H1 (cell line): ENCODE measurements at regions not wholly inside any gene's neighbourhood (a gene's known extent, or its start where the extent isn't known, plus 50 kb on each side); places are given as distances from the start of the nearest gene placed in this dataset.

Experiments
- CTCF ChIA-PET: fragments of 300-600 bp; sonication (Branson Sonifier 250); formaldehyde crosslinking; loops from one replicate; lab custom pipeline; 2021; ENCODE audit not compliant: partially characterized antibody; lab: Charles Lee
- POLR2A ChIA-PET: fragments of 300-600 bp; sonication (Branson Sonifier 250); formaldehyde crosslinking; loops from one replicate; lab custom pipeline; 2021; ENCODE audit warnings: inconsistent platforms; ENCODE audit not compliant: partially characterized antibody; lab: Charles Lee
- DNase-seq, 2 experiments: peaks; one replicate each; pipeline versions ENCODE4 v3.0.0 to v3.0.0-alpha.2; 2010 to 2022; ENCODE audit warnings: low spot score in 2 of 2, low read depth in 1 of 2, mixed read lengths in 1 of 2
- FAIRE-seq: peaks from 2 replicates; lab custom pipeline; 2011; peaks lifted over from hg19 to GRCh38; lab: Jason Lieb, UNC
- H2AFZ ChIP-seq: 2 replicates; pipeline ENCODE4 v1.8.1; 2012; ENCODE audit warnings: low read length, inconsistent platforms
- H2AK5ac ChIP-seq: 2 replicates; pipeline ENCODE4 v1.6.1; 2013; ENCODE audit warnings: low read depth, low read length
- H2BK120ac ChIP-seq: replicated peaks from 2 replicates; pipeline ENCODE3; 2013; ENCODE audit warnings: low read depth, low read length, inconsistent platforms
- H2BK12ac ChIP-seq: 2 replicates; pipeline ENCODE4 v1.6.1; 2013; ENCODE audit warnings: low read depth, low read length
- H2BK15ac ChIP-seq: 2 replicates; pipeline ENCODE4 v1.6.1; 2013; ENCODE audit warnings: low read length
- H2BK20ac ChIP-seq: 2 replicates; pipeline ENCODE4 v1.6.1; 2013; ENCODE audit warnings: low read length
- H2BK5ac ChIP-seq: 2 replicates; pipeline ENCODE4 v1.6.1; 2013; ENCODE audit warnings: low read depth, low read length
- H3K14ac ChIP-seq: 2 replicates; pipeline ENCODE4 v1.6.1; 2013; ENCODE audit warnings: inconsistent platforms; ENCODE audit not compliant: insufficient read length
- H3K18ac ChIP-seq: 2 replicates; pipeline ENCODE4 v1.6.1; 2013; ENCODE audit warnings: low read length; ENCODE audit errors: extremely low read depth
- H3K23ac ChIP-seq: 2 replicates; pipeline ENCODE4 v1.6.1; 2013; ENCODE audit warnings: inconsistent platforms; ENCODE audit not compliant: insufficient read length
- H3K23me2 ChIP-seq: 2 replicates; pipeline ENCODE4 v1.6.1; 2013; ENCODE audit warnings: low read depth, low read length
- H3K27ac ChIP-seq: 2 replicates; pipeline ENCODE4 v1.6.1; 2011; ENCODE audit warnings: low read depth, low read length, inconsistent platforms
- H3K27me3 ChIP-seq, 4 experiments: replicated peaks in 1 of 4; 1 replicate in 1 of 4; 2 replicates in 3 of 4; pipeline versions ENCODE4 v1.6.1 to v1.8.1; 2011 to 2013; ENCODE audit warnings: low read length in 3 of 4, mild to moderate bottlenecking in 3 of 4, inconsistent platforms in 2 of 4, mixed read lengths in 2 of 4, moderate library complexity in 1 of 4; ENCODE audit not compliant: control insufficient read depth in 3 of 4, insufficient read depth in 3 of 4; ENCODE audit errors: extremely low read depth in 1 of 4
- H3K36me3 ChIP-seq, 4 experiments: 2 replicates each; pipeline versions ENCODE4 v1.6.1 to v1.8.1; 2011 to 2013; ENCODE audit warnings: mild to moderate bottlenecking in 4 of 4, low read length in 3 of 4, moderate library complexity in 2 of 4, control low read depth in 1 of 4, inconsistent platforms in 1 of 4; ENCODE audit not compliant: insufficient read depth in 4 of 4, control insufficient read depth in 2 of 4
- H3K4ac ChIP-seq: replicated peaks from 2 replicates; pipeline ENCODE3; 2013; ENCODE audit warnings: low read length, low read depth, mixed read lengths, inconsistent platforms; ENCODE audit not compliant: insufficient read length
- H3K4me1 ChIP-seq, 4 experiments: replicated peaks in 1 of 4; 1 replicate in 1 of 4; 2 replicates in 3 of 4; pipeline versions ENCODE4 v1.6.1 to v1.8.1; 2011 to 2013; ENCODE audit warnings: low read length in 3 of 4, inconsistent platforms in 2 of 4, mixed read lengths in 1 of 4; ENCODE audit not compliant: insufficient read depth in 4 of 4, control insufficient read depth in 3 of 4
- H3K4me2 ChIP-seq, 2 experiments: 2 replicates each; pipeline versions ENCODE4 v1.6.1 to v1.8.1; 2011 to 2013; ENCODE audit warnings: low read depth in 2 of 2, low read length in 2 of 2, control low read depth in 1 of 2, inconsistent platforms in 1 of 2, mild to moderate bottlenecking in 1 of 2; ENCODE audit not compliant: insufficient read depth in 1 of 2
- H3K4me3 ChIP-seq, 4 experiments: fragments of 200-600, 300-600 bp in 1 of 4; sonication (generic), shearing (Covaris generic), sonication (Bioruptor Twin) in 1 of 4; 2 replicates each; pipeline versions ENCODE4 v1.5.1 to v1.8.1; 2011 to 2016; ENCODE audit warnings: low read length in 4 of 4, low read depth in 3 of 4, control low read depth in 2 of 4, inconsistent platforms in 2 of 4, mild to moderate bottlenecking in 2 of 4, mixed read lengths in 1 of 4, moderate library complexity in 1 of 4; ENCODE audit not compliant: insufficient read depth in 2 of 4; ENCODE audit errors: extremely low read depth in 1 of 4
- H3K56ac ChIP-seq: replicated peaks from 2 replicates; pipeline ENCODE3; 2013; ENCODE audit warnings: low read depth, mild to moderate bottlenecking, mixed read lengths, low read length, inconsistent platforms; ENCODE audit not compliant: insufficient read length
- H3K79me1 ChIP-seq: 2 replicates; pipeline ENCODE4 v1.6.1; 2013; ENCODE audit warnings: low read depth, low read length, control low read depth
- H3K79me2 ChIP-seq, 2 experiments: 2 replicates each; pipeline versions ENCODE4 v1.6.1 to v1.8.1; 2012 to 2013; ENCODE audit warnings: low read length in 2 of 2, mild to moderate bottlenecking in 2 of 2, inconsistent platforms in 1 of 2; ENCODE audit not compliant: insufficient read depth in 2 of 2, control insufficient read depth in 1 of 2
- H3K9ac ChIP-seq, 4 experiments: replicated peaks in 1 of 4; 1 replicate in 1 of 4; 2 replicates in 3 of 4; pipeline versions ENCODE4 v1.6.1 to v1.8.1; 2011 to 2013; ENCODE audit warnings: low read depth in 3 of 4, low read length in 3 of 4, control low read depth in 2 of 4, mild to moderate bottlenecking in 2 of 4, moderate library complexity in 2 of 4, inconsistent platforms in 1 of 4; ENCODE audit errors: extremely low read depth in 1 of 4
- H3K9me3 ChIP-seq, 2 experiments: 2 replicates each; pipeline versions ENCODE4 v1.6.1 to v1.8.1; 2012 to 2013; ENCODE audit warnings: mild to moderate bottlenecking in 2 of 2, moderate library complexity in 2 of 2, control low read depth in 1 of 2, inconsistent platforms in 1 of 2, low read depth in 1 of 2, low read length in 1 of 2, mixed read lengths in 1 of 2; ENCODE audit not compliant: insufficient read depth in 2 of 2
- H4K20me1 ChIP-seq, 2 experiments: replicated peaks in 1 of 2; 2 replicates each; pipeline versions ENCODE3 to v1.8.1; 2011 to 2013; ENCODE audit warnings: inconsistent platforms in 2 of 2, low read length in 2 of 2, mild to moderate bottlenecking in 1 of 2; ENCODE audit not compliant: insufficient read depth in 2 of 2, control insufficient read depth in 1 of 2
- H4K5ac ChIP-seq: 2 replicates; pipeline ENCODE4 v1.6.1; 2013; ENCODE audit warnings: low read length, low read depth, mixed read lengths, inconsistent platforms; ENCODE audit not compliant: insufficient read length
- H4K8ac ChIP-seq: 2 replicates; pipeline ENCODE4 v1.8.0; 2013; ENCODE audit warnings: mild to moderate bottlenecking, moderate library complexity, low read length, inconsistent platforms; ENCODE audit not compliant: insufficient read depth; ENCODE audit errors: extremely low read depth
- H4K91ac ChIP-seq: replicated peaks from 2 replicates; pipeline ENCODE3; 2013; ENCODE audit warnings: low read length, mixed read lengths, inconsistent platforms; ENCODE audit not compliant: insufficient read length
- GTF2F1 ChIP-seq: IDR thresholded peaks from 2 replicates; pipeline ENCODE4 v1.6.1; 2012; ENCODE audit warnings: low read depth, low read length, improper control_type of control experiment, borderline replicate concordance
- MAFK ChIP-seq: IDR thresholded peaks from 2 replicates; pipeline ENCODE4 v1.6.1; 2012; ENCODE audit warnings: low read depth, mild to moderate bottlenecking, improper control_type of control experiment, low read length
- TAF7 ChIP-seq: optimal IDR thresholded peaks from 2 replicates; pipeline ENCODE3; 2011; ENCODE audit warnings: low read depth, mild to moderate bottlenecking, inconsistent platforms, low read length, moderate library complexity, borderline replicate concordance

GRCh38 chrX:129176710-129177109 lies 346.6 kb downstream of the SMARCA1 start:
- Histone ChIP-seq H3K9me3 (no peaks in the 10 kb centered on the region), H2BK15ac (no peak overlapping the region), H4K91ac (no peak overlapping the region), H3K4me3 (no peak overlapping the region), H3K9ac (no peak overlapping the region), H2AK5ac (no peak overlapping the region), H3K36me3 (no peaks in the 10 kb centered on the region), H3K4ac (no peak overlapping the region), H3K27me3 (no peaks in the 10 kb centered on the region), H2AFZ (no peak overlapping the region), H2BK12ac (no peak overlapping the region), H2BK20ac (no peak overlapping the region), H3K14ac (no peak overlapping the region), H2BK5ac (no peak overlapping the region), H3K23me2 (no peaks in the 10 kb centered on the region), H3K4me2 (no peak overlapping the region), H2BK120ac (no peak overlapping the region), H3K27ac (no peak overlapping the region), H3K79me2 (no peaks in the 10 kb centered on the region), H4K5ac (no peak overlapping the region), H4K8ac (no peak overlapping the region), H3K56ac (no peak overlapping the region), H3K23ac (no peak overlapping the region), H4K20me1 (no peaks in the 10 kb centered on the region), H3K79me1 (no peaks in the 10 kb centered on the region), H3K18ac (no peak overlapping the region), H3K4me1 (no peaks in the 10 kb centered on the region)
- DNase-seq = no peak
- CTCF ChIA-PET = no interaction called here
- FAIRE-seq = no peak
- POLR2A ChIA-PET = no interaction called here
- TF ChIP-seq MAFK (no peak), TAF7 (no peak), GTF2F1 (no peak)
